BLaER1 (cell line): ENCODE measurements at regions not wholly inside any gene's neighbourhood (a gene's known extent, or its start where the extent isn't known, plus 50 kb on each side); places are given as distances from the start of the nearest gene placed in this dataset.

ENCODE experiments used
- H3K27ac ChIP-seq: shearing (Covaris generic); formaldehyde crosslinking; 2 replicates; pipeline ENCODE4 v1.8.1; 2022
- H3K27me3 ChIP-seq: shearing (Covaris generic); formaldehyde crosslinking; 2 replicates; pipeline ENCODE4 v1.8.1; 2022
- H3K36me3 ChIP-seq: shearing (Covaris generic); formaldehyde crosslinking; 2 replicates; pipeline ENCODE4 v1.8.1; 2022
- H3K4me1 ChIP-seq: shearing (Covaris generic); formaldehyde crosslinking; 2 replicates; pipeline ENCODE4 v1.8.1; 2022
- H3K4me2 ChIP-seq: shearing (Covaris generic); formaldehyde crosslinking; 2 replicates; pipeline ENCODE4 v1.8.1; 2022
- H3K4me3 ChIP-seq: shearing (Covaris generic); formaldehyde crosslinking; 2 replicates; pipeline ENCODE4 v1.8.1; 2022
- H3K9ac ChIP-seq: shearing (Covaris generic); formaldehyde crosslinking; 2 replicates; pipeline ENCODE4 v1.8.1; 2022
- H3K9me3 ChIP-seq: shearing (Covaris generic); formaldehyde crosslinking; 2 replicates; pipeline ENCODE4 v1.8.1; 2022
- H4K20me1 ChIP-seq: shearing (Covaris generic); formaldehyde crosslinking; 2 replicates; pipeline ENCODE4 v1.8.1; 2022
- Cebpa-rat ChIP-seq: shearing (Covaris generic); IDR thresholded peaks from 2 replicates; pipeline ENCODE4 v1.8.1; 2022

- no peak overlapping the region for H3K4me3 ChIP-seq
- H3K36me3 ChIP-seq: no peaks in the 10 kb centered on the region
- H3K9me3 ChIP-seq: 0 out of 2 replicates have a peak, but pooled peaks cover 8% of the 10 kb centered on the region
- no peaks in the 10 kb centered on the region for H4K20me1 ChIP-seq
- no peak overlapping the region for H3K4me2 ChIP-seq
- no peak overlapping the region for H3K9ac ChIP-seq
- no peaks in the 10 kb centered on the region for H3K4me1 ChIP-seq
- no peaks in the 10 kb centered on the region for H3K27me3 ChIP-seq
- H3K27ac ChIP-seq: no peak overlapping the region
- no peak for TF ChIP-seq Cebpa-rat
These were observed 448.6 kb downstream of the ZNF608 start for GRCh38 chr5:124297826-124298225.

DNA sequence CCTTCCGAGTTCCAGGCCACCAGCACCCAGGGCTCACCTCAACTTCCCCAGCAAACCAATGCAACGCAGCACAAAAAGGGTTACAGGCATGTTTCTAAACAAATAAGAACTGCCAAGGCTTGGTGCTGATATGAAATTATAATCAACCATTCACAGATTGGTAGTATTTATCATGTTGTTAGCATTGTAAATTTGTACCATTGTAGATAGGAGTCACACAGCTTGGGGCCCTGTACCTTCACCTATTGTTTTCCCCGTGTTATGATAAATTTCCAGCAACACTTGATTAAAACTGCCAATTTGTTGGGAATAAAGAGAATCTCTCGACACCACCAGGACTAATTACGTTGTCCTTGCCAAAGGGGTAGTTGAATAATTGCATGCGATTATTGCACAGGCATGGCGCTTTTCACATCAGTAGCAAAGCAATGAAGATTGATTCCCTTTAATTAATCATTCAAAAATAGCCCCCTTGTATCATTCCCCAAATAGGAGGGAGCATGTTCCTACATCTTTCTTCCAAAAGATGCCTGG, 454.1 kb downstream of the ZNF608 start:
- Histone ChIP-seq H3K9ac (no peak overlapping the region), H3K4me2 (no peak overlapping the region), H3K27ac (no peak overlapping the region), H3K4me1 (no peaks in the 10 kb centered on the region), H3K27me3 (no peaks in the 10 kb centered on the region), H4K20me1 (no peaks in the 10 kb centered on the region), H3K4me3 (no peak overlapping the region), H3K36me3 (no peaks in the 10 kb centered on the region), H3K9me3 (0 out of 2 replicates have a peak, but pooled peaks cover 8% of the 10 kb centered on the region)
- no peak for TF ChIP-seq Cebpa-rat

DNA sequence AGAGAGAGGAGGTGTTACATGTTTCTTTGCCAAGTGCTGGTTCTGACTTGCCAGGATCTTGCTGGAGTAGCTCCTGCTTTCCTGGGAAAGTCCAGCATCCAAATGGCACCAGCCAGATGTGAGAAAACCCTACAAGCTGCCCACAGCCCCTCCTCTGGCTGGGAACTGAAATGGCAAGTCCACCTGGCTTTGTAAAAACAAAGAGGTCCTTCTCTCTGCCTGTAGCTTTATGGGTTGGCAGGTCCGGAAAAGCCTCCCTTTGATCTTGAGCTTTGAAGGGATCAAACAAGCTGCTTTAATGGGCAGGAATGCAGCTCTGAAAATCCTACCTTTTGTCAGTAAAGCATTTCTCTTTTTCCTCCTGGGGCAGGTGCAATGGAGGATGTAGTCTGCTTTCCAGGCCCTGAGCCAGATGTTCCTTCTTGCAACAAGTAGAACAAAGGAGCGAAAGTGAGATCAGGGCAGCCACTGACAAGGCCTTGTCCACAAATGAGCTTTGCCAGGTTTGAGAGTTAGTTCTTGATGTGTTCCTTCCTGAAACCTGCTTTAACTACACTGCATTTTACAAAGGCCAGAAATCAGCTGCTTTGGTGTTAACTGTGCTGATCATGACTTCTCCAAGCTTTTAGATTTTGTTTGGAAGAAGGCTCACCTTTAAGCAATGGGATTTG, 456.7 kb downstream of the ZNF608 start:
- Histone ChIP-seq H3K4me1 (no peaks in the 10 kb centered on the region), H3K9ac (no peak overlapping the region), H4K20me1 (no peaks in the 10 kb centered on the region), H3K27me3 (no peaks in the 10 kb centered on the region), H3K4me3 (no peak overlapping the region), H3K36me3 (no peaks in the 10 kb centered on the region), H3K9me3 (0 out of 2 replicates have a peak, but pooled peaks cover 8% of the 10 kb centered on the region), H3K27ac (no peak overlapping the region), H3K4me2 (no peak overlapping the region)
- no peak for TF ChIP-seq Cebpa-rat

DNA sequence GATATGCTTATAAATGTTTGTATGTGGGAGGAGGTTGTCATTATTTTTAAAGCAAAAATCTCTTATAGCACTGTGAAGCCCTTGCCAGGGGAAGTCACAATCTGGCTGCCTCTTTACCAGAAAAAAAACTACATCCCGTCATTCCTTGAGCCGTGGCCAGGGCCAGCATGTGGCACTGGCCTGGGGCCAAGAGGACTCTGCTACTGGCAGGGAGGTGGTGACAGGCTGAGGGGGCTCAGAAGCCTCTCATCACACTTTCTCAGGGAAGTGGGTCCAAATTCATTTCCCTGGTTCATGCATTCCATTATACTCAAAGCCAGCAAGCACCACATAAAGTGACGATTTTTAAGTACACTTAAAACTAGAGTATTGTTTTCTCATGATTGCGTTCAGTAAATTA, 457.3 kb downstream of the ZNF608 start:
- H3K9me3 ChIP-seq: 0 out of 2 replicates have a peak, but pooled peaks cover 2% of the 10 kb centered on the region
- H3K4me1 ChIP-seq: no peaks in the 10 kb centered on the region
- H3K27ac ChIP-seq: no peak overlapping the region
- no peaks in the 10 kb centered on the region for H4K20me1 ChIP-seq
- no peak overlapping the region for H3K9ac ChIP-seq
- no peak overlapping the region for H3K4me2 ChIP-seq
- no peaks in the 10 kb centered on the region for H3K36me3 ChIP-seq
- no peaks in the 10 kb centered on the region for H3K27me3 ChIP-seq
- H3K4me3 ChIP-seq: no peak overlapping the region
- no peak for TF ChIP-seq Cebpa-rat

DNA sequence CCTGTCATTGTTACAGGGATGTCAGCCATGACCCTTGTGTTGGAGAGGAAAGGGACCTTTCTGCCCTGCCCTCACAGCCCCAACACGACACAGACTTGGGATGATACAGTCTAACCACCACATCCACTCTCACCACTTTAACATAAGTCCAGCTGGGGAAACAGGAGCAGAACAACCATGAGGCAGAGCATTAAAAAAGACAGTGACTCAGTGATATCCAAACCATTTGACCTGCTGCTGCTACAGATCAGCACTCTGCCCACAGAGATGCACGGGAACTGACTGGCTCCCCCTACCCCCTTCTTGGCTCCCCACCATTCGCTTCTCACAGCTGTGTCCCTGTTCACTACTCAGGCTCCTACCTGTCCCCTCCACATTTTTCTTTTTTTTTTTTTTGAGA, 458.6 kb downstream of the ZNF608 start:
- Histone ChIP-seq H3K27ac (no peak overlapping the region), H3K36me3 (no peaks in the 10 kb centered on the region), H3K4me1 (no peaks in the 10 kb centered on the region), H4K20me1 (no peaks in the 10 kb centered on the region), H3K4me2 (no peak overlapping the region), H3K27me3 (no peaks in the 10 kb centered on the region), H3K4me3 (no peak overlapping the region), H3K9ac (no peak overlapping the region), H3K9me3 (no peaks in the 10 kb centered on the region)
- no peak for TF ChIP-seq Cebpa-rat

- Histone ChIP-seq H3K4me1 (no peaks in the 10 kb centered on the region), H3K9me3 (no peaks in the 10 kb centered on the region), H3K27ac (no peak overlapping the region), H3K4me3 (no peak overlapping the region), H3K9ac (no peak overlapping the region), H3K27me3 (no peaks in the 10 kb centered on the region), H4K20me1 (no peaks in the 10 kb centered on the region), H3K36me3 (no peaks in the 10 kb centered on the region), H3K4me2 (no peak overlapping the region)
- no peak for TF ChIP-seq Cebpa-rat
These were observed 460.7 kb downstream of the ZNF608 start for GRCh38 chr5:124285733-124286132.

- no peaks in the 10 kb centered on the region for H3K36me3 ChIP-seq
- H3K4me3 ChIP-seq: no peak overlapping the region
- H3K4me2 ChIP-seq: no peak overlapping the region
- H4K20me1 ChIP-seq: no peaks in the 10 kb centered on the region
- H3K27ac ChIP-seq: no peak overlapping the region
- H3K27me3 ChIP-seq: no peaks in the 10 kb centered on the region
- no peaks in the 10 kb centered on the region for H3K4me1 ChIP-seq
- TF ChIP-seq Cebpa-rat: no peak
- H3K9me3 ChIP-seq: no peaks in the 10 kb centered on the region
- no peak overlapping the region for H3K9ac ChIP-seq
These were observed 461.4 kb downstream of the ZNF608 start for GRCh38 chr5:124285071-124285470.

DNA sequence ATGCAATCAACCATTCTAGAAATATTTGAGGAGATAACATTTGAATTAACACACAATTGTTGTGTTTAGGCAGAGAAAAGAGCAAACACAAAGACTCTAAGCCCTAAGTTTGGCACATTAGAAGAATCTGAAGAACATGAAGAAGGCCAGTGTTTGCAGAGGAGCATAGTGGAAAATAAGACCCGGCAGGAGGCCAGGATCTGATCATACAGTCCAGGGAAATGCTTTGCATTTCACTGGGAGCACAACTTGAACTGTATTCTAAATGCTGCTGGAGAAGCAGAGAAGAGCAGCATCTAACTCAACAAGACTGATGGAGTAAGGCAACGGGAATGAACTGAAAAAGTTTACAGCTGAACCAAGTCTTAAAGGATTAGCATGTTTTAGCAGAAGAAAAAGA, 463.4 kb downstream of the ZNF608 start:
- no peaks in the 10 kb centered on the region for H3K9me3 ChIP-seq
- no peaks in the 10 kb centered on the region for H4K20me1 ChIP-seq
- no peaks in the 10 kb centered on the region for H3K4me1 ChIP-seq
- no peak overlapping the region for H3K4me2 ChIP-seq
- H3K36me3 ChIP-seq: no peaks in the 10 kb centered on the region
- H3K9ac ChIP-seq: no peak overlapping the region
- H3K4me3 ChIP-seq: no peak overlapping the region
- no peaks in the 10 kb centered on the region for H3K27me3 ChIP-seq
- no peak for TF ChIP-seq Cebpa-rat
- H3K27ac ChIP-seq: no peak overlapping the region

- Histone ChIP-seq H3K4me3 (no peak overlapping the region), H3K36me3 (no peaks in the 10 kb centered on the region), H3K9me3 (no peaks in the 10 kb centered on the region), H3K4me2 (no peak overlapping the region), H4K20me1 (no peaks in the 10 kb centered on the region), H3K9ac (no peak overlapping the region), H3K4me1 (no peaks in the 10 kb centered on the region), H3K27ac (no peak overlapping the region), H3K27me3 (no peaks in the 10 kb centered on the region)
- no peak for TF ChIP-seq Cebpa-rat
These were observed 466.4 kb downstream of the ZNF608 start for GRCh38 chr5:124280079-124280478.

DNA sequence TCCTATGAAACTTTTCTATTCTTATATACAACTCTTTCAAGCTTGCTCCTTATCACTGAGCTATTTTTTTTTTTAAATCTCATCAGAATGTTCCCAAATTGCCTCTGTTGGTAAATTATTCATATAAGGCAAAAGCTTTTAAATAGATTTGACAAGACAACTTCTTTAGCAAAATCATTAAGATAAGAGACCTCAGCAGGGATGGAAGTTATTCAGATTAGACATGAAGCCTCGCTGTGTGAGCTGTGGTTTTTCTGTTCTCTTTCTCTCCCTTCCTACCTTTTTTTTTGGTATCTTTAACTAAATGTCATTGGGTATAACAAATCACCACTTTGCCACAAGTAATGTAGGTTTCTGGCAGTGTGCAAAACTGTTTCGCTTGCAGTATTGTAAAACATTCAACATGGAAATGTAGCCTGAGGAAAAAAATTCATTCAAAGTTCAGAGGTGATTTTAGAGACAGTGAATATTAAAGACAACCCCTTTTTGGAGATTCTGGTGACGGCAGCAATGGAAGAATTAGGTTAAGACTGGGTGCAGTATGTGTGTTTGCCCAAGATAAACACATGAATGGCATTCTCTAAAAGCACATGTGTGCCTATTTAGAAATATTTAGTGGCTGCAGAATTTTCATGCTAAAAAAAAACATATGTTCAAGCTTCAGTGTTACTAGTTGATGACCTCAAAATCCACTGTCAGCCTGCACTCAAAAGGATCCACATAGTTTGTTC, 467.1 kb downstream of the ZNF608 start:
- Histone ChIP-seq H4K20me1 (no peaks in the 10 kb centered on the region), H3K27me3 (no peaks in the 10 kb centered on the region), H3K9me3 (no peaks in the 10 kb centered on the region), H3K27ac (no peak overlapping the region), H3K4me2 (no peak overlapping the region), H3K9ac (no peak overlapping the region), H3K4me3 (no peak overlapping the region), H3K36me3 (no peaks in the 10 kb centered on the region), H3K4me1 (no peaks in the 10 kb centered on the region)
- TF ChIP-seq Cebpa-rat: no peak
